RPMI8226 (cell line): ENCODE measurements at regions not wholly inside any gene's neighbourhood (a gene's known extent, or its start where the extent isn't known, plus 50 kb on each side); places are given as distances from the start of the nearest gene placed in this dataset.
"Not testable (repeated sequence)": the region's sequence is repeated elsewhere in the genome, so short reads cannot be mapped to it uniquely, and the experiment has no call there.

Experiments
- DNase-seq: peaks from one replicate; pipeline ENCODE4 v3.0.0-alpha.2; 2015

- not testable (repeated sequence) for DNase-seq
Observed at GRCh38 chrX:115840729-115841409, 279.9 kb downstream of the PLS3 start.

GRCh38 chrX:115850986-115851385 lies 290.0 kb downstream of the PLS3 start:
- not testable (repeated sequence) for DNase-seq

GRCh38 chrX:115853260-115853659 lies 292.3 kb downstream of the PLS3 start:
- not testable (repeated sequence) for DNase-seq

- not testable (repeated sequence) for DNase-seq
Observed at GRCh38 chrX:115881170-115881569, 289.4 kb upstream of the AGTR2 start.

DNA sequence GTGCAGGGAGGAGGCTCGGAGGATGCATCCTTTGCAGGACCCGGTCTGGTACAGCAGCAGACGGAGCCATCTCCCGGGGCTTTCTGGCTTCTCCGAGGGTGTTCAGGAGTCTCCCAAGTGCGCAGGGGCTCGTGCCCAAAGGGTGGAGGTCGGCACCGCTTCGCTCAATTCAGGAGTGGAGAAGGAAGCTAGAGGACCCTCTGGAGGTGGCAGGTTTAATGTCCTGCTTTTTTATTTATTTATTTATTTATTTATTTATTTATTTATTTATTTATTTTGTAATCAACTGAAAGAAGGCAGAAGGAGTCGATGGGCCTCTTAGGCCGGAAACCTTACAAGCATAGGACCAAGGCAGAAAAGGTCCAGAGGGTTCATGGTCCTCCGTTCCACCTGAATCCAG lies 286.4 kb upstream of the AGTR2 start:
- DNase-seq = not testable (repeated sequence)

- DNase-seq = peak; percentile 8
Observed at GRCh38 chrX:115888041-115888440, 282.5 kb upstream of the AGTR2 start.

- DNase-seq = not testable (repeated sequence)
Observed at GRCh38 chrX:115888519-115888918, 282.0 kb upstream of the AGTR2 start.

DNA sequence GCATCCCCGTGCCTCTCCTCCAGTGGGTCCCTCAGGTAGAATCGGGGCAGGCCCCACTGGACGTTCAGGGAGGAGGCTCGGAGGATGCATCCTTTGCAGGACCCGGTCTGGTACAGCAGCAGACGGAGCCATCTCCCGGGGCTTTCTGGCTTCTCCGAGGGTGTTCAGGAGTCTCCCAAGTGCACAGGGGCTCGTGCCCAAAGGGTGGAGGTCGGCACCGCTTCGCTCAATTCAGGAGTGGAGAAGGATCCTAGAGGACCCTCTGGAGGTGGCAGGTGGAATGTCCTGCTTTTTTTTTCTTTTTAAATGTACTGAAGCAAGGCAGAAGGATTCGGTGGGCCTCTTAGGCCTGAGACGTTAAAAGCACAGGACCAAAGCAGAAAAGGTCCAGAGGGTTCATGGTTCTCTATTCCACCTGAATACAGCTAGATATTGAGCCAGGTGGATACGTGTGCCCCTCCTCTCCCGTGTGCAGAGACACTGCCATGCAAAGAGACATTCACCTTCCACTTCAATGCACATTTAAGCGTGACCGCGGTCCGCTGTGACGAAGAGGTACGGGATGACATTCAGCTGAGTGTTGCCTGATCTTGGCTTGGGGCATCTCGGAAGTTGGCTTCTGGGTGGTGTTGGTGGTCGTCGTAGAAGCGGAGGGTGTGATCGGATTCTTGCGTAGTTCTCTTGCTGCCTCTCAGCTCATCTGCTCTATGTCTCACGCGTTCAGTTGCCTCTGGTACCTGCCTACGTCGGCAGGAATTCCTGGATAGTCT lies 281.2 kb upstream of the AGTR2 start:
- DNase-seq = no peak

GRCh38 chrX:115892056-115892708 lies 278.4 kb upstream of the AGTR2 start:
- DNase-seq = no peak

GRCh38 chrX:115892787-115893671 lies 277.5 kb upstream of the AGTR2 start:
- DNase-seq = peak; percentile 39

- peak; percentile 42 for DNase-seq
Observed at GRCh38 chrX:115894087-115894486, 276.5 kb upstream of the AGTR2 start.

DNA sequence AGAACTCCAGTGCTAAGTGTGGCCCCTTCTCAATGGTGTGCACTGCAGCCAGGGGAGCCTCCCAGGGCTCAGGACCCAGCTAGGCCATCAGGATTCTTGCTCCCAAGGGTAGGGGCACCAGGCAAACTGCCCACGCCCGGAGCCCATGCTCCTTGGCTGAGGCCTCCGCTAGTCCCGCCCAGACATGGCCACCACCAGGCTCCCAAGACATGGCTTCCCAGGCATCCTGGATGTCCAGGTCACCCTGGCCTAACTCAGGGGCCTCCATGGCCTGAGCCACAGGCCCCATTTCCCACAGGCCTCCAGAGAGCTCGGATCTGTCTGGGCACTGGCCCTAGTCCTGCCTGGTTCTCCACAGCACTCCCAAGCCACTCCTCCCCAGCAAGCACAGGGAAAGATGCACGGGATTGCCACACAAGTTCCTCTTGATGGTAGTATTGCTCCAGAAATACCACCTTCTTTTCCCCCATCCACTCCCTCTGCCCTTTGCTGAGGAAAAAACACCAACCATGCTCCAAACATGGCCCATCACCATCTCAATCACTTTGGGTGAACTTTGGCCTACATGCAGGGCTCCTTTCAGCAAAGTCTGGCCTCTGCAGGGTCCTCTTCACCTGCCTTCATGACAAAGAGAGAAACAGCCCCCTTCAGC lies 274.7 kb upstream of the AGTR2 start:
- no peak for DNase-seq

DNA sequence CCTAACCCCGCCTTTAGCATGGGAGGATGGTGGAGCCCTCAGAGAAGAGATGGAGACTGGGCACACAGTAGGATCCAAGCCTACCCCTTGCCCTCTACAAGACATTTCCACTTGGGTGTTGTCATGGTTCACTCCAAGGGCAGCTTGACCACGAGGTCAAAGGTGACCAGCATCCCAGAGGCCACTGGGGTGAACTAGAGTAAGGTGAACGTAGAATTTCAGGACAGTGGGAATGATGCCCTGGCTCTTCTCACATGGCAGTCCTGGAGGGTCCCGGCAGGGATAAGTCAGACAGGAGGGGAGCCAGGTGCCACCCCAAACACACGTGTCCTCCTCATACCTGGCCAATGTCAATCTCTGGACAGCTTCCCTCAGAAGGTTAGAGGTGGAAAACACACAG lies 274.2 kb upstream of the AGTR2 start:
- DNase-seq = no peak

DNA sequence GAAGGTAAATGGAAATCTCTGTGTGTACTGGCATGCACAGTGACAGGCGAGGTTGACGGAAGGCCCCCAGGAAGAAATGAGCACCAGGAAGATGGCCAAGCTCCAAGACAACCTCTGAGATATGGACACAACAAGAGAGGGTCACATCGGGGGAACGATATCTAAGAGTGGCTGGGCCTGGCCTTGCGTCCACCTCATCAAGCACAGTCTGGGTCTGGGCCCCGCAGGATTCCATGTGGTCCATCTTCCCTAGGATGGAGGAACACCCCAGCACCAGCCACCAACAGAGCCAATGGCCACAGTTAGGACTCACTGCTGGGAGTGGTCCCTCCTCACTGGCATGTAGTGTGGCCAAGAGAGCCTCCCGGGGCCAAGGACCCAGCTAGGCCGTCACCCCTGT lies 272.6 kb upstream of the AGTR2 start:
- DNase-seq = no peak

DNA sequence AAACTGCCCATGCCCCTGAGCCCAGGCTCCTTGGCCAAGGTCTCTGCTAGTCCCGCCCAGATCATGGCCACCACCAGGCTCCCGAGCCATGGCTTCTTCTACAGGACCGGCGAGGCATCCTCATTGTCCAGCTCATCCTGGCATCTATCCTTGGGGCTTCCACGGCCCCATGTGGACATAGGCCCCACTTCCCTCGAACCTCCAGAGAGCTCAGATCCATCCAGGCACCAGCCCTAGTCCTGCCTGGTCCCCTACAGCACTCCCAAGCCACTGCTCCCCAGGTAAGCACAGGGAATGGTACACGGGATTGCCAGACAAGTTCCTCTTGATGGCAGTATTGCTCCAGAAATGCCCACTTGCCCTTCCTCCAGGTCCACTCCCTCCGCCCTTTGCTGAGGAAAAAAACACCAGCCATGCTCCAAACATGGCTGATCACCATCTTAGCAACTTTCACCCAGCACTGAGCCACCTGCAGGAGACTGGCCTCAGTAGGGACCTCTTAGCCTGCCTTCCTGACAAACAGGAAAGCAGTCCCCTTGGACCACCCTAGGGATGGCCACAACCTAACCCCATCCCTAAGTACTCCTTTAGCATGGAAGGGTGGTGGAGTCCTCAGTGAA lies 272.1 kb upstream of the AGTR2 start:
- peak; percentile 88 for DNase-seq

GRCh38 chrX:115900425-115900824 lies 270.1 kb upstream of the AGTR2 start:
- no peak for DNase-seq

DNA sequence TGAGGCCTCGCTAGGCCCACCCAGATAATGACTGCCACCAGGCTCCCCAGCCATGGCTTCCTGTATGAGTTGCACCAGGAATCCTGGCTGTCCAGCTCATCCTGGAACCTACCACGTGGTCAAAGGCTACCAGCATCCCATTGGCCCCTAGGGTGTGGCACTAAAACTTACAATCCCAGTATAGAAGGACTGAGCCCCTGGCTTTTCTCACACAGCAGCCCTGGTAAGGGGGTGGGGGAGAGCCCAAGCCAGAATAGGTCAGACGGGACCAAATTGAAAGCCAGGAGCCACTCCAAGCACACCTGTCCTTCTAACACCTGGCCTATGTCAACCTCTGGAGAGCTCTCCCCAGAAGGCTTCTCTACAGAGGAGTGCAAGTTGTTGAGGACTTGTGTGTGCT lies 269.3 kb upstream of the AGTR2 start:
- DNase-seq = no peak

DNA sequence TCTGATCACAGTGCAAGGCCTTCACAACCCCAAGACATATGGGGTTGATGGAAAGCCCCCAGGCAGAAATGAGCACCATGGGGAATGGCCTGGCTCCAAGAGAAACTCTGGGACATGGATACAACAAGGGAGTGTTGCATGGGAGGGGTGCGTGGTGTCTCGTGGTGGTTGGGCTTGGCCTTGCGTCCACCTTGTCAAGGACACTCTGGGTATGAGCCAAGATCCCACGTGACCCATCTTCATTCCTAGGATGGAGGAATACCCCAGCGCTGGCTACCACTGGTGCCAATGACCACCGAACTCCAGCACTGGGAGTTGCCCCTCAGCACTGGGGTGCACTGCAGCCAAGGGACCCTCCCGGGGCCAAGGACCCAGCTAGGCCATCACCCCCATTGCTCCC lies 267.5 kb upstream of the AGTR2 start:
- DNase-seq = no peak

- no peak for DNase-seq
Observed at GRCh38 chrX:115906276-115906675, 264.3 kb upstream of the AGTR2 start.

DNA sequence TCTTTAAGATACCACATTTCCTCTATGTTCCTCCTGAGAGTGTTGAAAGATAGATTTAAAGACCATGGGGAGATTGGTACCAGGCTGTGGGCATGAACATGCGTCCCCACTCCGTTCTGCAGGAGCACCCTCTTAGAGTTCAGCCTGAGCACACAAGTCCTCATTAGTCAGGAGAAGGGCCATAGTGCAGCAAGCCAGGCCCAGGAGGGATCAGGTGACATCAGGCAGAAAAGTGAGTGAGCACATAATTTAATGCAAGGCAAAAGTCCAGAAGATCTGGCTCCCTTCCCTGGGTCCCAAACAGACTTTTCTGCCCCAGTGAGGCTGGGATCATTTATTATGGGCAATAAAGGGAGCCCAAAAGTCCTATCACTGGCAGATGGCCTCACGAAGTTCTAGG lies 263.7 kb upstream of the AGTR2 start:
- DNase-seq = no peak

DNA sequence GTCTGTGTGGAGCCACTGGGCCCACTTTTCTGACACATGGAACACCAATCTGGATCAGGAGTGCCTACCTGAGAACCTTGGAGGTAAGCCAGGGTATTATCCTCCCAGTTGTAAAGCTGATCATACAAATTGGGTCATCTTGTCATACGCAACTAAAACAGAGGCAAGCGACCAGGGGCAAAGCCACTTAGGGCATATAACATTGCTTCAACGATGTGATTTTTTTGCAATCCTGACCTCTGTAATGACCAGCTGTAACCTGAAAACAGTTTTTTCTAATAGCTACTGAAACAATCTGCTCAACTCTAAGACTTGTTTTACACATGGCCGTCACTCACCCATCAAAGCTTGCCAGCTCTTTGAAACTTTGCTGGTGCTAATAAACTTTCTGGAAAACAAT lies 261.5 kb upstream of the AGTR2 start:
- DNase-seq = no peak

DNA sequence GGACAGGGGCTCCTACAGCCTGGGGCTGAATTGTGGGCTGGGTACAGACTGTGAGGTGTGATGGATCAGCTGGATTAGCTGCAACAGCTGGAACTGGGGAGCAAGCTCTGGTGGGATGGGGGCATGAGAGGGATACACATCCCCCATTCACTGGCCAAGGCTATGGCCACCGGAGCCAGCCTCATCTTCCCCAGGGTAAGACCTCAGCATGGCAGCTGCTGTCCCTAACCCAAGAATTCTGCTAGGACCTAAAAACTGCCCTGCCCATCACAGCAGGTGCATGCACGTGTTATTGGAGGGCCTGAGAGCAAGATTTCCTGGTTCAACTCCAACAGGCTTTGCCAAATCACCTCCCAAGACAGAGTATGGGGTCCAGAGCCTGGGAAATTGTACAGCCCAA lies 258.6 kb upstream of the AGTR2 start:
- no peak for DNase-seq
